Uterus (tissue), 2 donors: ENCODE measurements at regions not wholly inside any gene's neighbourhood (a gene's known extent, or its start where the extent isn't known, plus 50 kb on each side); places are given as distances from the start of the nearest gene placed in this dataset.

ENCODE experiments used
- CTCF ChIP-seq, 4 experiments: fragments of 200-600 bp in 2 of 4; fragments of 450-650 bp in 2 of 4; sonication (generic) in 2 of 4; IDR thresholded peaks; one replicate each; pipeline ENCODE4 v1.5.1; 2016 to 2019; ENCODE audit warnings: antibody characterized with exemption in 4 of 4, mild to moderate bottlenecking in 2 of 4, moderate library complexity in 1 of 4
- POLR2A ChIP-seq, 2 donors: fragments of 450-650 bp; IDR thresholded peaks; one replicate each; pipeline ENCODE4 v1.6.1; 2016; ENCODE audit warnings: antibody characterized with exemption in 2 of 2, mild to moderate bottlenecking in 1 of 2, moderate library complexity in 1 of 2

- TF ChIP-seq CTCF (IDR thresholded peaks at IDR 0.05) (no peak), POLR2A (IDR thresholded peaks at IDR 0.05) (no peak)
These were observed 73.6 kb upstream of the FAM20C start for GRCh38 chr7:118615-119391.
